ENCODE measurements at regions not wholly inside any gene's neighbourhood (a gene's known extent, or its start where the extent isn't known, plus 50 kb on each side); places are given as distances from the start of the nearest gene placed in this dataset.

DNA sequence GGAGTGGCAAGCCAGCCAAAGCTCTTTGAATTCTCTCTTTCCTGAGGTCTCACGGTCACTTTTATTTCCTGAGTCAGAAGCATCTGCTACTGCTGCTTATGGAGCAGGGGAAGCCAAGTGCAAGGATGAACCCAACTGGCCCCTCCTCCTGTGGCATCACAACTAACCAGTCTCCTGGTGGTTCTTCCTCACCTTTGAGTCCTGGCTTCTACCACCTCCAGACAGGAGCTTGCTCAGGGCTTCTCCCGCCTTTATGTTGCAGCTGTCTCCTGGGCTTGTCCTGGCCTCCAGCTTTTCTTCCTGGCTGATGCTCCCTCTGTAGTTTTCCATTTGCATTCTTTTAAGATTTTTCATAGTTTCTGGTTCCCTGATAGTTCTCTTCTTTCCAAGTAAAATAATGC, 349.7 kb upstream of the NRP1 start:
- Histone ChIP-seq H3K4me3 (ENCODE audit: low read depth, low read length) (no peak overlapping the region), H3K27me3 (ENCODE audit: control insufficient read depth, insufficient read depth, low read length) (no peaks in the 10 kb centered on the region), H3K27ac (ENCODE audit: insufficient read depth, low read length, poor library complexity, severe bottlenecking) (no peak overlapping the region), H3K9me3 (ENCODE audit: control insufficient read depth in 2 of 2, low read length in 2 of 2) (no peaks in the 10 kb centered on the region), H3K4me1 (ENCODE audit: control insufficient read depth, insufficient read depth, low read length, poor library complexity, severe bottlenecking) (no peaks in the 10 kb centered on the region), H3K36me3 (ENCODE audit: control insufficient read depth, insufficient read depth, low read length) (no peaks in the 10 kb centered on the region)
- no peaks in the 10 kb centered on the region for H3K36me3 Mint-ChIP-seq
- no peak for ATAC-seq (ENCODE audit: low read depth in 2 of 2)
- peaks cover 7% of the 10 kb centered on the region for H3K27me3 Mint-ChIP-seq
- H3K27ac Mint-ChIP-seq: no peak overlapping the region
- H3K4me3 Mint-ChIP-seq: no peak overlapping the region
- peaks cover 0 to 9% (median 3%) of the 10 kb centered on the region in 7 donors for H3K9me3 Mint-ChIP-seq
- DNase-seq: no peak
- no peaks in the 10 kb centered on the region for H3K4me1 Mint-ChIP-seq

GRCh38 chr10:33681595-33681994, 347.1 kb upstream of the NRP1 start:
- H3K4me1 Mint-ChIP-seq: no peaks in the 10 kb centered on the region
- no peak overlapping the region for H3K27ac Mint-ChIP-seq

DNA sequence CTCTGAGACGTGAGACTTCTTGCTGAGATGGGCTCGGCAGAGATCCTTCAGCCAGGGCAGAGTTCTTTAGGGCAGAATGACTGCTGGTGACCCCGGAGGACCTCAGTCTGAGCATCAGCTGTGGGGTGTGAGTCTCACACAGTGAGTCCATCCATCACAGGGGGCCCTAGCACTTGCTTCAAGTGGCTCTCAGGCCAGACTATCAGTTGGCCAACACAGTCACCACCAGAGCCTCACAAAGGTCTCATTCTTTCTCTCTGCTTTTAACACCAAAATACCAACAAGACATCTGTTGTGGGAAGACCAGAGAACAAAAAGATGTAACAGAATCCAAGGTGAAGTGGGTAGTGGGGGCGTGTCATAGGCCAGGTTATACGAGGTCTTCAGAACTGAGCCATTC, 345.6 kb upstream of the NRP1 start:
- H3K27me3 ChIP-seq (ENCODE audit: control insufficient read depth, insufficient read depth, low read length): no peaks in the 10 kb centered on the region
- no peaks in the 10 kb centered on the region for H3K36me3 ChIP-seq (ENCODE audit: control insufficient read depth, insufficient read depth, low read length)
- Mint-ChIP-seq H3K4me3 (no peak overlapping the region), H3K27ac (no peak overlapping the region), H3K27me3 (no peaks in the 10 kb centered on the region), H3K36me3 (no peaks in the 10 kb centered on the region), H3K4me1 (no peaks in the 10 kb centered on the region), H3K9me3 (peaks cover 0 to 7% (median under 1%) of the 10 kb centered on the region in 7 donors)
- no peak overlapping the region for H3K27ac ChIP-seq (ENCODE audit: insufficient read depth, low read length, poor library complexity, severe bottlenecking)
- no peak for DNase-seq
- H3K9me3 ChIP-seq (ENCODE audit: control insufficient read depth in 2 of 2, low read length in 2 of 2): no peaks in the 10 kb centered on the region
- no peak overlapping the region for H3K4me3 ChIP-seq (ENCODE audit: low read depth, low read length)
- no peaks in the 10 kb centered on the region for H3K4me1 ChIP-seq (ENCODE audit: control insufficient read depth, insufficient read depth, low read length, poor library complexity, severe bottlenecking)
- ATAC-seq (ENCODE audit: low read depth in 2 of 2): no peak

More at GRCh38 chr10:33681595-33681994, 347.1 kb upstream of the NRP1 start:
- DNase-seq (no peak), ATAC-seq (ENCODE audit: low read depth in 2 of 2) (no peak)
- Mint-ChIP-seq H3K36me3 (no peaks in the 10 kb centered on the region), H3K9me3 (peaks cover 0 to 8% (median 1%) of the 10 kb centered on the region in 7 donors), H3K4me3 (no peak overlapping the region), H3K27me3 (no peaks in the 10 kb centered on the region)
- H3K9me3 ChIP-seq (ENCODE audit: control insufficient read depth in 2 of 2, low read length in 2 of 2): no peaks in the 10 kb centered on the region
- H3K4me1 ChIP-seq (ENCODE audit: control insufficient read depth, insufficient read depth, low read length, poor library complexity, severe bottlenecking): no peaks in the 10 kb centered on the region
- H3K36me3 ChIP-seq (ENCODE audit: control insufficient read depth, insufficient read depth, low read length): no peaks in the 10 kb centered on the region
- H3K4me3 ChIP-seq (ENCODE audit: low read depth, low read length): no peak overlapping the region
- no peak overlapping the region for H3K27ac ChIP-seq (ENCODE audit: insufficient read depth, low read length, poor library complexity, severe bottlenecking)
- no peaks in the 10 kb centered on the region for H3K27me3 ChIP-seq (ENCODE audit: control insufficient read depth, insufficient read depth, low read length)

DNA sequence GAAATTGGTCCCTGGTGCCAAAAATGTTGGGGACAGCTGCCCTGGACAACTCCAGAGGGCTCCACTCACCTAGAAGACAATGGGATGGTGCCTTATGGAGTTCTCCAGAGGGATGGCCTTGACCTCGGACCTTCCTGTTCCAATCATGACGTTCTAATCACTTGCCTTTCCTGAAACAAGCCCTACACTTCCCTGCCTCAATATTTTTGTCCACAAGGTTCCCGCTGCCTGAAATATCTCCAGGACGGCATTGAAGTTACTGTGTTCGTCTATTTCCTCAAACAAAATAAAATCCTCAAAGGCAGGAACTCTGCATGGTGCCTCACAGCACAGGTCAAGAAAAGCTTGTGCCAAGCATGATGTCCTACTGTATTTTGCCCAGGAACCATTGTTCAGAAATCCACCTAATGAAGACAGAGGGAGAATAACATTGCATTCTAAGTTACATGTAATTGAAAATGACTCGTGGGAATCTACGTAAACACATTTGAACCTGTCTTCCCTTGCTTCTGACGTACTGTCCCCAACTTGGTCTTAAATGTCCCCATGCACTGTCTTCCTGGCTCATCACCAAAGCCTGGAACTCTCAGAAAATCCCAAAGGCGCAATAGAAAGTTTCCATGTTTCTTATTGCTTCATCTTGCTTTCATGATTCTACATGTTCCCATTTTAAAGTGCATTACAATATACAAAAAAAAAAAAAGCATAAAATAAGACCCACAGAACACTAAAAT, 342.3 kb upstream of the NRP1 start:
- H3K4me3 Mint-ChIP-seq: no peak overlapping the region
- no peaks in the 10 kb centered on the region for H3K36me3 Mint-ChIP-seq

GRCh38 chr10:33674986-33675599, 340.6 kb upstream of the NRP1 start:
- DNase-seq (no peak), ATAC-seq (ENCODE audit: low read depth in 2 of 2) (no peak)
- Histone ChIP-seq H3K27me3 (ENCODE audit: control insufficient read depth, insufficient read depth, low read length) (no peaks in the 10 kb centered on the region), H3K9me3 (ENCODE audit: control insufficient read depth in 2 of 2, low read length in 2 of 2) (no peaks in the 10 kb centered on the region), H3K4me1 (ENCODE audit: control insufficient read depth, insufficient read depth, low read length, poor library complexity, severe bottlenecking) (no peaks in the 10 kb centered on the region), H3K27ac (ENCODE audit: insufficient read depth, low read length, poor library complexity, severe bottlenecking) (no peak overlapping the region), H3K4me3 (ENCODE audit: low read depth, low read length) (no peak overlapping the region), H3K36me3 (ENCODE audit: control insufficient read depth, insufficient read depth, low read length) (no peaks in the 10 kb centered on the region)
- no peak overlapping the region for H3K27ac Mint-ChIP-seq
- H3K9me3 Mint-ChIP-seq: peaks cover 0 to 7% (median 0%) of the 10 kb centered on the region in 7 donors
- H3K36me3 Mint-ChIP-seq: no peaks in the 10 kb centered on the region
- no peak overlapping the region for H3K4me3 Mint-ChIP-seq
- no peaks in the 10 kb centered on the region for H3K27me3 Mint-ChIP-seq
- H3K4me1 Mint-ChIP-seq: no peaks in the 10 kb centered on the region

More for the DNA sequence above, 342.3 kb upstream of the NRP1 start:
- DNase-seq (no peak), ATAC-seq (ENCODE audit: low read depth in 2 of 2) (no peak)
- H3K9me3 ChIP-seq (ENCODE audit: control insufficient read depth in 2 of 2, low read length in 2 of 2): no peaks in the 10 kb centered on the region
- no peaks in the 10 kb centered on the region for H3K4me1 ChIP-seq (ENCODE audit: control insufficient read depth, insufficient read depth, low read length, poor library complexity, severe bottlenecking)
- no peak overlapping the region for H3K4me3 ChIP-seq (ENCODE audit: low read depth, low read length)
- H3K9me3 Mint-ChIP-seq: peaks cover 0 to 7% (median 0%) of the 10 kb centered on the region in 7 donors
- no peaks in the 10 kb centered on the region for H3K27me3 Mint-ChIP-seq
- H3K36me3 ChIP-seq (ENCODE audit: control insufficient read depth, insufficient read depth, low read length): no peaks in the 10 kb centered on the region
- H3K27me3 ChIP-seq (ENCODE audit: control insufficient read depth, insufficient read depth, low read length): no peaks in the 10 kb centered on the region
- H3K27ac ChIP-seq (ENCODE audit: insufficient read depth, low read length, poor library complexity, severe bottlenecking): no peak overlapping the region
- H3K27ac Mint-ChIP-seq: no peak overlapping the region
- H3K4me1 Mint-ChIP-seq: no peaks in the 10 kb centered on the region

DNA sequence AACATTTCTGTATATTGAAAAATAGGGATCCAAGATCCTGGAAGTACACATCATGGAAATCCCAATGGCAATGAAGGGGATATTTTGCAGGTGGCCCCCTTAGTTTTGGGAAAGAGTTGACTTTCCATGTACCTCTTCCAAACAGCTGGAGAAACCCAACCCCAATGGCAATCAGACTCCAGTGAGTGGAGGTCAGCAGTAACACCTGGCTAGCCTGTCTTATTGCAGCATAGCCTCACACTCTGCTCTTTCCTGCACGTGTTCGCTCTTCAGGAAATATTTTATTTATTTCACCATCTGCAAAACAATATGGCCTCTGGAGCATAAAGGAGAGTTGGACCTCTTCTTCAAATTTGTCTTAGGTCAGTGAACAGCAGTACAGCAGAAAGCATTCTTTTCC, 340.0 kb upstream of the NRP1 start:
- Histone ChIP-seq H3K9me3 (ENCODE audit: control insufficient read depth in 2 of 2, low read length in 2 of 2) (no peaks in the 10 kb centered on the region), H3K27me3 (ENCODE audit: control insufficient read depth, insufficient read depth, low read length) (no peaks in the 10 kb centered on the region), H3K4me1 (ENCODE audit: control insufficient read depth, insufficient read depth, low read length, poor library complexity, severe bottlenecking) (no peaks in the 10 kb centered on the region), H3K36me3 (ENCODE audit: control insufficient read depth, insufficient read depth, low read length) (no peaks in the 10 kb centered on the region), H3K27ac (ENCODE audit: insufficient read depth, low read length, poor library complexity, severe bottlenecking) (no peak overlapping the region), H3K4me3 (ENCODE audit: low read depth, low read length) (no peak overlapping the region)
- no peaks in the 10 kb centered on the region for H3K36me3 Mint-ChIP-seq
- DNase-seq (no peak), ATAC-seq (ENCODE audit: low read depth in 2 of 2) (no peak)
- no peaks in the 10 kb centered on the region for H3K4me1 Mint-ChIP-seq
- H3K27me3 Mint-ChIP-seq: peaks cover 1% of the 10 kb centered on the region
- H3K4me3 Mint-ChIP-seq: no peak overlapping the region
- H3K9me3 Mint-ChIP-seq: peaks cover 0 to 7% (median 0%) of the 10 kb centered on the region in 7 donors
- no peak overlapping the region for H3K27ac Mint-ChIP-seq

DNA sequence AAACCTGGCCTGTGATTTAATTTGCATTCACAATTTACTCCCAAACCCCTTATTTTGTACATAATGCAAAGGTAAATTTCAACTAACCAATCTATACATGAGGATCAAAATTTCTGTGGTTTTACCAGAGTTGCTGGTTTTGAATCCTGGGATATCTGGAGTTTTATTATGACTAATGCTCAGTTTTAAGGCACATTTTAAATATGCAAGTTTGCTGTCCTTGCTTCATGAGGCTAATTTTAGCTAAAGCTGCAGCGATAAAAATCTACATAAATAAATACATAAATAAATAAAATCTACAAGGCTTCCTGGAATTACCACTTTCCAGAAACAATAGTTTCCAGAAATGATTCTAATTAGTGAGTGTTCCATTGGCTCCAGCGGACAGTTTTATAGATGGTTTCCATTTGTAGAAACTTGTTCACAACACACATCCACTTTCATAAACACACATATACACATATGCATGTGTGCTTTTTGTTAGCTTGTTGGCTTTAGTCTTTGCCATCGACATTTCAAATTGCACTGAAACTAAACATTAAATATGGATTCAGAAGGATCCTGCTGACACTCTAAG, 339.5 kb upstream of the NRP1 start:
- peaks cover 0 to 7% (median 0%) of the 10 kb centered on the region in 7 donors for H3K9me3 Mint-ChIP-seq

More for the DNA sequence above, 339.5 kb upstream of the NRP1 start:
- Mint-ChIP-seq H3K27ac (no peak overlapping the region), H3K36me3 (no peaks in the 10 kb centered on the region), H3K27me3 (peaks cover 4% of the 10 kb centered on the region), H3K4me1 (no peaks in the 10 kb centered on the region), H3K4me3 (no peak overlapping the region)
- H3K36me3 ChIP-seq (ENCODE audit: control insufficient read depth, insufficient read depth, low read length): no peaks in the 10 kb centered on the region
- H3K4me1 ChIP-seq (ENCODE audit: control insufficient read depth, insufficient read depth, low read length, poor library complexity, severe bottlenecking): no peaks in the 10 kb centered on the region
- no peaks in the 10 kb centered on the region for H3K27me3 ChIP-seq (ENCODE audit: control insufficient read depth, insufficient read depth, low read length)
- no peak for DNase-seq
- H3K4me3 ChIP-seq (ENCODE audit: low read depth, low read length): no peak overlapping the region
- no peaks in the 10 kb centered on the region for H3K9me3 ChIP-seq (ENCODE audit: control insufficient read depth in 2 of 2, low read length in 2 of 2)
- H3K27ac ChIP-seq (ENCODE audit: insufficient read depth, low read length, poor library complexity, severe bottlenecking): no peak overlapping the region
- no peak for ATAC-seq (ENCODE audit: low read depth in 2 of 2)

Data from CD4-positive, CD25-positive, alpha-beta regulatory T cell (primary cell).